ENCODE measurements at regions not wholly inside any gene's neighbourhood (a gene's known extent, or its start where the extent isn't known, plus 50 kb on each side); places are given as distances from the start of the nearest gene placed in this dataset.

DNA sequence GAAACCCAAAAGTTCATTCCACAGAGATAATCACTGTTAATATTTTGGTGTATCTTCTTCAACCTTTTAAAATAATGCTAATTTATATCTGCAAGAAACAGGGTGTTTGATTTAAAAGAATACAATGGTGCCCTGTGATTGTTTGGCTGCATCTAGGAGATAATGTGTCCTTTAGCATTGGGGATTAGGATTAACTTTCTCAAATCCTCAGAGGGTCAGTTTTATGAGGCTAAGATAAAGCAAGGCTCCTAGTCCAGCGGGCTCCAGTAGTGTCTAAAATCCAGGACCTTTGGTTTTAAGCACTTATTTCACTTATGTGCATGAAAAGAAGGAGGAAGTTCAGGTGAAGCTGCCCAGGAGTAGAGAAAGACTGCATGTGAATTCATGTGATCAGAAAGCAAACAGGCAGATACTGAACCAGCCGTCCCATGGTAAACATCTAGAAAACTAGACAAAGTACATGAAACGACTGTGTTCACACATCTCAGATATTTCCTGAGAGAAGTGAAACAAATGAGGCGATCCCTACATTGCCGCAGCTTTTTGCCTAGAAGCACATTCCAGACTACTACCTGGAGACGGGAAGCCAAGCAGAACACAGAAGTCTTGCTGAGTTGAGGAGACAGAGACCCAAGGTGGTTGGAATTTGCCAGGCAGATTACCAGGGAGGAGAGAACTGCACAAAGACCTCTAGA is 129.1 kb upstream of the MAX start:
- TF ChIP-seq, protein P1, sequence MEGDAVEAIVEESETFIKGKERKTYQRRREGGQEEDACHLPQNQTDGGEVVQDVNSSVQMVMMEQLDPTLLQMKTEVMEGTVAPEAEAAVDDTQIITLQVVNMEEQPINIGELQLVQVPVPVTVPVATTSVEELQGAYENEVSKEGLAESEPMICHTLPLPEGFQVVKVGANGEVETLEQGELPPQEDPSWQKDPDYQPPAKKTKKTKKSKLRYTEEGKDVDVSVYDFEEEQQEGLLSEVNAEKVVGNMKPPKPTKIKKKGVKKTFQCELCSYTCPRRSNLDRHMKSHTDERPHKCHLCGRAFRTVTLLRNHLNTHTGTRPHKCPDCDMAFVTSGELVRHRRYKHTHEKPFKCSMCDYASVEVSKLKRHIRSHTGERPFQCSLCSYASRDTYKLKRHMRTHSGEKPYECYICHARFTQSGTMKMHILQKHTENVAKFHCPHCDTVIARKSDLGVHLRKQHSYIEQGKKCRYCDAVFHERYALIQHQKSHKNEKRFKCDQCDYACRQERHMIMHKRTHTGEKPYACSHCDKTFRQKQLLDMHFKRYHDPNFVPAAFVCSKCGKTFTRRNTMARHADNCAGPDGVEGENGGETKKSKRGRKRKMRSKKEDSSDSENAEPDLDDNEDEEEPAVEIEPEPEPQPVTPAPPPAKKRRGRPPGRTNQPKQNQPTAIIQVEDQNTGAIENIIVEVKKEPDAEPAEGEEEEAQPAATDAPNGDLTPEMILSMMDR (IDR thresholded peaks at IDR 0.05; ENCODE audit: low read depth, low read length): no peak
- DNase-seq (ENCODE audit: low read depth in 2 of 2): no peak
- H3K4me3 ChIP-seq (replicated peaks in 1 of 2; ENCODE audit: low read depth in 2 of 2, low read length in 2 of 2): no peak overlapping the region

DNA sequence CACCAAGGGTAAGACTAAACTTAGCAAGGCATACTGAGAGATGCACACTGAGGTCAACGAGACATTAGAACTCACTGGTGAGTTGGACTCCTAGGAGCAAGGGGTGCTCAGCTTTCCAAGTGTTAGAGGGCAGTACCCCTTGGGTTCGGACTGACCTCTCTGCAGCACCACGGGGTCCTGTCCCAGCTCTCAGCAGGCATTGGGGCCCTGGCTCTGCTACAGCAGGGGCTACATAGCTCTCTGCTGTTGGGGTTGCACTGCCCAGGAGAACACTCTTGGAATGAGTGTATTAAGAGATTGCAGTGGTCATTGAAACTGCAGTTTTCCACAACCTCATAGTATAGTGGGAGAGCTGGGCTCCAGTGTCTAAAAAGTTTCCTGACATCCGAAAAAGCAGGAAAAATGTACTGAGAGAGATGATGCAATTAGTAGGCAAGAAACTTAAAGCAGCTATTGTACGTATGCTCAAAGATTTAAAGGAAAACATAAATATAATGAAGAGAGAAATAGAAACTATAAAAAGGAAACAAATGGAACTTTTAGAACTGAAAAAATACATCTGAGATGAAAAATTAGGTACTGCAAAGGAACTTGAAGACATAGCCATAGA is 132.5 kb upstream of the MAX start:
- TF ChIP-seq, protein P1 (IDR thresholded peaks at IDR 0.05; ENCODE audit: low read depth, low read length): no peak
- DNase-seq (ENCODE audit: low read depth in 2 of 2): no peak
- H3K4me3 ChIP-seq (replicated peaks in 1 of 2; ENCODE audit: low read depth in 2 of 2, low read length in 2 of 2): no peak overlapping the region

DNA sequence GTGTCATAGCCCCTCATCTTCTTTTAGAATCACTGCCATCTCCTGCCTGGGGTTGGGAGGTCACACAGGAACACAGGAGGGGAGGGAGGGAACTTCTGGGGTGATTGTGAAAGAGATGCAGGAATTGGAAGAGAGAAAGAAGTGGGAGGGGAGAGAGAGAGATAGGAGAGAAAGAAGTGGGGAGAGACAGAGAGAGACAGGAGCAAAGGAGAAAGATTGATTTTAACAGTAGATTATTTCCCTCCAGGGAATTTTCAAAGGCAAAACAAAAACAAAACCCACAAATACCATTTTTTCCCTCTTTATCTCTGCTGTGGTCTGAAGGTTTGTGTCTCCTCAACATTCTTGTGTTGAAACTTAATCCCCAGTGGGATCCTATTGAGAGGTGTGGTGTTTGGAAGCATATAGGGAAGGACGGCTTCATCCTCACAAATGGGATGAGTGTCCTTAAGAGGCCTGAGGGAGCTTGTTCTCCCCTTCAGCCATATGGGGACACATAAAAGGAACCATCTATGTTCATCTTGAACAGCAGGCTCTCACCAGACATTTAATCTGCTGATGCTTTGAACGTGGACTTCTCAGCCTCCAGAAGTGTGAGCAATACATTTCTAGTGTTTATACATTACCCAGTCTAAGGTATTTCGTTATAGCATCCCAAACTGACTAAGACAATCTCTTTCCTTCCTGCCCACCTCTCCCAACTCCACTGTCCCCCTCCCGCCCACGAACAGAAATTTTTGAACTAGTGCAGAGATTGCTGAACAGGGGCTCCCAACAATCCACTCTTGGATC is 134.9 kb upstream of the MAX start:
- H3K4me3 ChIP-seq (replicated peaks in 1 of 2; ENCODE audit: low read depth in 2 of 2, low read length in 2 of 2): no peak overlapping the region

GRCh38 chr14:65237941-65238340 is 135.6 kb upstream of the MAX start:
- no peak for DNase-seq (ENCODE audit: low read depth in 2 of 2)
- TF ChIP-seq, protein P1 (IDR thresholded peaks at IDR 0.05; ENCODE audit: low read depth, low read length): no peak

More for the DNA sequence above, 134.9 kb upstream of the MAX start:
- TF ChIP-seq, protein P1 (IDR thresholded peaks at IDR 0.05; ENCODE audit: low read depth, low read length): no peak
- peak; percentile 55 to 57 for DNase-seq (ENCODE audit: low read depth in 2 of 2)

GRCh38 chr14:65238456-65238855 is 136.1 kb upstream of the MAX start:
- TF ChIP-seq, protein P1 (IDR thresholded peaks at IDR 0.05; ENCODE audit: low read depth, low read length): no peak
- H3K4me3 ChIP-seq (replicated peaks in 1 of 2; ENCODE audit: low read depth in 2 of 2, low read length in 2 of 2): no peak overlapping the region
- DNase-seq (ENCODE audit: low read depth in 2 of 2): peak; percentile 89 to 94

More at GRCh38 chr14:65237941-65238340, 135.6 kb upstream of the MAX start:
- H3K4me3 ChIP-seq (replicated peaks in 1 of 2; ENCODE audit: low read depth in 2 of 2, low read length in 2 of 2): no peak overlapping the region

DNA sequence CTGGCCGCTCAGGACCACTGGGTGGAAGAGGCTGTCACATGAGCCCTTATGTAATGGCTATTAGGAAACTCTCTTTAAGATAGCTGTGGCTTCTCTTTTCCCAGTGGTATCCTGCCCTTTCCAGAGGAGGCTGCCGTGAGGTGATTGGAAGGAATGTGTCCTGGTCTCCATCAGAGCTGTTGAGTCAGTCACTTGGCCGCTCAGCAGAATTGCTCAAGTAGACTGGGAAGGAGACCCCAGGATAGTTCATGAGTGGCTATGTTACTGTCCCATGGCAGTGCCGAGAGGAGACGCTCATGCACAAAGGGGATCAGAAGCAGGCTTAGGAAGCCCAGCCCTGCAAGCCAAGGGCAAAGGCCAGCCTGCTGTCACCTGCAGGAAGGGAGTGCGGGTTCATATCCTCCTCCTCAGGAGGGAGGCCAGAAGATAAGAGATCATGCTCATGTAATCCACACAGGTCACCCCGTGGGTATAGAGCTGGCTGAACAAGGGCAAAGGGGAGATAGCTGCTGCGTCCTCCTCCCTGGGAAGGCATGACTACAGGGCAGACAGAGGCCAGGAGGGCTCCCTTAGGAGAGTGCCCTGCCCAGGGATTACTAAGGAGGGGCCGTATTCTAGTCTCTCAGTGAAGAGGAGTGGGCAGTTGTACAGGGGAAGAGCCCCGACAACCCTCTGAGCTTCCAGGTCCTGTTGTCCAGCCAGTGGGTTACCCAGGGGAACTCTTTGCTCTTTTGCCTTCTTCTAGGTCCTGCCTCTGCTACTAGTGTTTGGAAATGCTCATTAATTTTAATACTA is 137.0 kb upstream of the MAX start:
- H3K4me3 ChIP-seq (replicated peaks in 1 of 2; ENCODE audit: low read depth in 2 of 2, low read length in 2 of 2): no peak overlapping the region
- DNase-seq (ENCODE audit: low read depth in 2 of 2): peak; percentile 92 to 93
- TF ChIP-seq, protein P1 (IDR thresholded peaks at IDR 0.05; ENCODE audit: low read depth, low read length): no peak

Data from cardiac fibroblast (primary cell).